IPS DF 4.7 (cell line): ENCODE measurements at regions not wholly inside any gene's neighbourhood (a gene's known extent, or its start where the extent isn't known, plus 50 kb on each side); places are given as distances from the start of the nearest gene placed in this dataset.

Source experiments
- DNase-seq: peaks from one replicate; pipeline ENCODE4 v3.0.0-alpha.2; 2013; ENCODE audit warnings: low spot score; ENCODE audit errors: extremely low read depth

- DNase-seq = no peak
Observed at GRCh38 chr2:790081-790480, 112.9 kb upstream of the TMEM18 start.

DNA sequence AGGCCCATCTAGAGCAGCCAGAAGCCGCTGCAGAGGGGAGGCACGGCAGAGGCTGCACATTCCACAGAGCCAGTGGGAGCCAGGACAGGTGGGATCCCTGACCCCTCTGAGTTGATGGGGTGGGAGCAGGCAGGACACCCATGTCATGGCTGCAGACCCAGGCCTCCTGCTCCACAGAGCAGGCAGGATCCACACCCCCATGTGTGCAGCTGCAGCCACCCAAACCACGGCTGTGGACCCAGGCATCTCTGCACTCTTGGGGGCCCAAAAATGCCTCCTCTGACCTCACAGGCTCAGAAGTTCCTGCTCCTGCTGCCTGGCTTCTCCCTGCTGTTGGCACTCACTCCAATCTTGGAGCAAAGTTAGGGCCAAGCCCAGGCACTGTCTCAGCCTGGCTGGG lies 112.3 kb upstream of the TMEM18 start:
- DNase-seq = no peak

GRCh38 chr2:788227-789032 lies 111.2 kb upstream of the TMEM18 start:
- no peak for DNase-seq

GRCh38 chr2:784753-785152 lies 107.5 kb upstream of the TMEM18 start:
- DNase-seq = no peak

DNA sequence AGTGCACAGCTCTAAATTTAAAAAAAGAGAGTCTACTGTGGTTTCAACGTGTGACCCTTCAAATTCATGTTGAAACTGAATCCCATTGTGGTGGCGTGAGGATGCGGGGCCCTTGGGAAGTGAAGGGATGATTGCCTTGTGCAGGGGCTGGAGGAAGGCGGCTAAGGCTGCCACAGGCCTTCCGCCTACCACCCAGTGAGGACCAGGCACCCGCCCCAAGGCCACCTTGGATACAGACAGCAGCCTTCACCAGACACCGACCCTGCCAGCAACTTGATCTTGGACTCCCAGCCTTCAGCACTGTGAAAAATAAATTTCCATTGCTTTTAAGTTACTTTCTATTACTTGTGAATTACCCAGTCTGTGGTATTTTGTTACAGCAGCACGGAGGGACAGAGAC lies 103.4 kb upstream of the TMEM18 start:
- no peak for DNase-seq

- DNase-seq = no peak
Observed at GRCh38 chr2:780002-780401, 102.8 kb upstream of the TMEM18 start.

- DNase-seq = no peak
Observed at GRCh38 chr2:778731-779350, 101.6 kb upstream of the TMEM18 start.

DNA sequence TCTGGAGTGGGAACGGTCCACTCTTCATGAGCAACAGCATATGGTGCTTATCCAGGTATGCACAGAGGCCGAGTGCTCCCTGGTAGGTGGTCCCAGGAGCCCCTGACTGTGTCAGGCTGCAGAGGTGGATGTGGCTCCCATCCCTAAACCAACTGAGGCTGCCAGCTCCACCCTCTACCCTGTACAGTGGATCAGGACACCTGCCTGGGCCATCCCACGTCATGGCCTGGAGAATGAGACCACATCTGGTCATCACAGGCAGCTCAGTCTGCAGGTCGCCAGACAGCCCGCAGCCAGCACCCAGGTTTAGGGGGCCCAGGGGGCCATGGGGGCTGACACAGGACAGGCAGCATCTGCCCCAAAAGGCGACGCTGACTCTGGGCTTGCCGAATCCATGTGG lies 100.3 kb upstream of the TMEM18 start:
- DNase-seq = no peak

- no peak for DNase-seq
Observed at GRCh38 chr2:777051-777450, 99.8 kb upstream of the TMEM18 start.

- DNase-seq = no peak
Observed at GRCh38 chr2:776487-776886, 99.3 kb upstream of the TMEM18 start.

DNA sequence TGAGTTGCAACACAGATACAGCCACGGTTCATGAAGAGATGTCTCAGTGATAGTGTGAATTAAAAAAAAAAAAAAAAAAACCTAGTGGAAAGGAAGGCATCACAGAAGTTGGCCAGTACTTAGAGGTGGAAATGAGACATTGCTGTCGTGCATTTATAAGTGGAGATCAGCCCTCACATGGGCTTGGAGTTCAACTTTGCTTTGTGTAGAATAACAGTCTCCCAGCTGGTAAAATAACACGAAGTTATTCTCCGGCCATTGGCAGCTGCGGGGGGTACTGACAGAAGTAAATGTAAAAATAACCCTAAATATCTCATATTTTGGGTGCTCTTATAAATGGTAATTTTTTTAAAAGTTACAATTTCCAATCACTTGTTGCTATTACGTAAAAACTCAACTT lies 98.8 kb upstream of the TMEM18 start:
- DNase-seq = no peak

GRCh38 chr2:774436-774835 lies 97.2 kb upstream of the TMEM18 start:
- DNase-seq = peak; percentile 30

- DNase-seq = no peak
Observed at GRCh38 chr2:773256-774160, 96.3 kb upstream of the TMEM18 start.

- DNase-seq = no peak
Observed at GRCh38 chr2:771538-771937, 94.3 kb upstream of the TMEM18 start.

DNA sequence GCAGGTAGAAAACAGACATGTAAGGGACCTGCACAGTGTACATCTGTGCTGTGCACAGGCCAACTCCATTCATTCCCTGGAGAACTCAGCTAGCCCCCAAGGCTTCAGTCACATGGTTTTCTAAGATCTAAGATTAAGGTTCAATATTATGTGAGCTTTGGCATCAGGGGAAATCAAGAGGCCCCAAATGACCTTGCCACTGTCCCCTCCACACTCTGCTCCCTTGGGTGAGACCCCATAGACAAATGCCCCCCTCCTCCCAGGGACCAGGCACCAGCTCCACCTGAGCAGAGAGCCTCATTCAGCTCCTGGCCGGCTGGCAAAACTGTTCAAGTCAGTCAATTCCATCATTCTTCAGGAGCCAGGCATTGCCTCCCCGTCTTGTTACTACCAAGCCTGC lies 93.6 kb upstream of the TMEM18 start:
- no peak for DNase-seq

DNA sequence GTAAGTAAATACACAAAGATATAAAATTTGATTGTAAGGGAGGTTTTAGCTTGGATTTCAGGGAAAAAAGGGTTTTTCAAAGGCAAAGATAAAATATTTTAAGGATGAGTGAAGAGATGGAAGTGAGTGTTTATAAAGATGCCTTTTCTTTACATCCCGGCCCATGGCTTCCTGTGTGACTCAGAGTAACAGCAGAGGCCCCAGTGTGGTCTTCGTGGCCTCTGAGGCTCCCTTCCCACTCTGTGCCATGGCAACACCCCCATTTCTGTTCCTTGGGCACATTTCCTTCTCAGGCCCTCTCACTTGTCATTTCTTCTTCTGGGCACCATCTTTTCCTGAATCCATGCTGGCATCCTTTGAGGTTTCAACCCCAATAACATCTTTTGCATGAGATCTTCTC lies 92.6 kb upstream of the TMEM18 start:
- no peak for DNase-seq

DNA sequence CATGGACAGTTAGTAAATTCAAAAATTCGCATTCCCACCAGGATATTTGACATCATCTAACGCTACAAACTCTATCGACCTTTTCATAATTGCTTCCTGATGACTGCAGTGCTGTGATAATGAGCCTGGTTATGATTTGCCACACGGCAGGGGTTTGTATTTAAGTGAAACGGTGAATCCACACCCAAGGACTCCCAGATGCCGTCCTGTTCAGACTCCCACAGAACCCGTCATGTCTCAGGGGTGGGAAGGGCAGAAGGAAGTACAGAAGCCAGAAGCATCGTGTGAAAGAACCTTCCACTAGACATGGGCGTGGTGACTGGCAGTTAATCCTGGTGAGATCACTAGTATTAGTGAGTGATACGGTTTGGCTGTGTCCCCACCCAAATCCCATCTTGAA lies 91.2 kb upstream of the TMEM18 start:
- DNase-seq = no peak

- DNase-seq = no peak
Observed at GRCh38 chr2:767944-768343, 90.7 kb upstream of the TMEM18 start.

DNA sequence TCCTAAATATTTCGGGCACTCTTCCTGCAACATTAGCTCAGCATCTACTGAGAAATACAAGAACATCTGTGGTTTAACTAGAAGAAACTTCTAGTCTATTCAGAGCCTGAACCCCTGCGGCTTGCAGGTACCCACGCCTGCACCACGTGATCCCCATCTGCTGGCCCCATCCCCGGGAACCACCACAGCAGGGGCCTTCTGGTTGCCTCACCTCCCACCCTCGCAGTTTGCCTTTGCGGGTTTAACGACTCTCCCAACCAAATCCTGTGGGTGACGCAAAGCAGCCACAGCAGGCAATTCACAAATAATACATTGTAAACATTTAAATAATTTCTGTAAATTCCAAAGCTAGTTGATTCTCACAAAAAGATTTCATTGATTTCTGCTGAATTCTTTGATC lies 90.2 kb upstream of the TMEM18 start:
- DNase-seq = no peak

- DNase-seq = no peak
Observed at GRCh38 chr2:766255-766654, 89.0 kb upstream of the TMEM18 start.

GRCh38 chr2:765369-765768 lies 88.2 kb upstream of the TMEM18 start:
- DNase-seq = no peak
